ENCODE measurements at regions not wholly inside any gene's neighbourhood (a gene's known extent, or its start where the extent isn't known, plus 50 kb on each side); places are given as distances from the start of the nearest gene placed in this dataset.
"Not testable (repeated sequence)": the region's sequence is repeated elsewhere in the genome, so short reads cannot be mapped to it uniquely, and the experiment has no call there.

DNA sequence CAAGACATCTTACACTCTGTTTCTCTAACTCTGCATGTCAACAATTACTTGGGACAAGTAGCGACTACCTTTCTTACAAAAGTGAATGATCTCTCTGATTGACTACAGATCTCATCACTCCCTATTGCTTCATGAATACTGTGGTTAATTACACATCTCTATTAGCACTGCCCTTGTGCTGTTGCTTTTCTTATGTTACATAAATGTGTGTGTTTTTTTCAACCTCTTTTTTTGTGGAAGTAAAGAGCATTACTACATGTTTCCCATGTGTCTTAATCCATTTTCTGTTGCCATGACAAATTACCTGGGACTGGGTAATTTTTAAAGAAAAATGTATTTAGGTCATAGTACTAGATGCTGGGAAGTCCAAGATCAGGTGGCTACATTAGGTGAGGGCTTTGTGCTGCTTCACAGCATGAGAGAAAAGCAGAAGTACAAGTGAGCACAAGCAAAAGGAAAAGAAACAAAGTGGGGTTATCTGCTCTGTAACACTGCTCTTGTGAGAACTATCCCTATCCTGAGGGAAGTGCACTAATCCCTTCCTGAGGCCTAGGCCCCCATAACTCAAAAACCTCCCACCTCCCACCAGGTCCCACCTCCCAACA lies 298.2 kb upstream of the SATB1 start:
- ATAC-seq (no peak), DNase-seq (no peak)
- Mint-ChIP-seq H3K4me3 (no peak overlapping the region), H3K36me3 (ENCODE audit: insufficient read depth) (peaks cover 2% of the 10 kb centered on the region), H3K9me3 (peaks cover 5% of the 10 kb centered on the region), H3K27me3 (ENCODE audit: low read depth) (no peaks in the 10 kb centered on the region), H3K4me1 (ENCODE audit: low read depth) (peaks cover 71% of the 10 kb centered on the region)

DNA sequence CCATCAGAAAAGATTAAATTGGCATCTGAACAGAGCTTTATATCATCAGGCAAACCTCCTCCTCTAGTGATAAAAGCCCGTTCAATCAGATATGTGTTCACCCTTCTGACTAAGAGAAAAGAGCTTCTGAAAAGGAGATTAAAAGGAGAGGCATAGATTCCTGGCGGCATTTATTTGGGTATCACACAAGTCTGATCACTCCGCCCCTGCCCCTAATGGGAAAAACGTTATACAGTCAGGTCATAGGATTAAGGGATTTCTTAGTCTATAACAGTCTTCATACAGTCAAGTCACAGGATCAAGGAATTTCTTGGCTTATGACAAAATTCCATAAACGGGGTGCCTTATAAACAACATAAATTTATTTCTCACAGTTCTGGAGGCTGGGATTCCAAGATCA lies 295.4 kb upstream of the SATB1 start:
- Mint-ChIP-seq H3K36me3 (ENCODE audit: insufficient read depth) (peaks cover 4% of the 10 kb centered on the region), H3K4me1 (ENCODE audit: low read depth) (peaks cover 71% of the 10 kb centered on the region), H3K27me3 (ENCODE audit: low read depth) (no peaks in the 10 kb centered on the region), H3K4me3 (no peak overlapping the region), H3K9me3 (peaks cover 7% of the 10 kb centered on the region)
- ATAC-seq = no peak
- DNase-seq = no peak

DNA sequence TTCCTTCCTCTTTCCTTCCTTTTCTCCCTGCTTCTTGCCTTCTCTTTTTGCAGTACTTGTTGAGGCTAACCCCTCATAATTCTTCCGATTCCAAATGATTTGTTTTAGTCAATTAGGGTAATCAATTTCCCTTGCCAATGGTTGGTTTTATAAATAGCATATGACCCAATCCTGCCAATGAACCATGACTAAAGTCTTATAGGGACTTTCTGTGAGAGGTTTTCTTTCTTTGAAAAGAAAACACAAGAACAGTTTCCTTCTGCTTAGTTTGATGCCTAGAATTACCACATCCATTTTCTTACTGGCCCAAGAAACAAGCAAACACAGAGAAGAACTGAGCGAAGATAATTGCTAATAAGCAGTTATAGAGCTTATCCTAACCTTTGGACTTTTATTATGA lies 292.5 kb upstream of the SATB1 start:
- peaks cover 66% of the 10 kb centered on the region for H3K4me1 Mint-ChIP-seq (ENCODE audit: low read depth)
- H3K36me3 Mint-ChIP-seq (ENCODE audit: insufficient read depth) = peaks cover 4% of the 10 kb centered on the region
- no peak overlapping the region for H3K4me3 Mint-ChIP-seq
- ATAC-seq = peak; percentile 15 to 23
- no peaks in the 10 kb centered on the region for H3K27me3 Mint-ChIP-seq (ENCODE audit: low read depth)
- DNase-seq = no peak
- H3K9me3 Mint-ChIP-seq = peaks cover 7% of the 10 kb centered on the region

DNA sequence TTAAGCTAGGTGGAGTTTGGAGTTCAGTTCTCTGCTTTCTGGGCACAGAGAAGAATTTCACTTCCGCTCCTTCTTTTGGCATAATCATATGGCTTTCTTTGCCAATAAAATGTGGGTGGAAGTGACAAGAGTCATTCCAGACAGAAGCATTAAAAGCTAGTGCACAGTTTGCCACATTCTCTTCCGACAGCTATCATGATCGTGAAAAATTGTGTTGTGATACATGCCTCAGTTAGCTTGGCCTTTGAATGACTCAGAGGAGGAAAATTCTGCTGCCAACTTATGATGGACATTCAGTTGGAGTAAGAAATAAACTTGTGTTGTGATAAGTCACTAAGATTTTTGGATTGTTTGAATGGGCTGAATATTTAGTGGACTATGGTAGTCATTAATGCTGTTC lies 291.7 kb upstream of the SATB1 start:
- no peak overlapping the region for H3K4me3 Mint-ChIP-seq
- H3K27me3 Mint-ChIP-seq (ENCODE audit: low read depth) = no peaks in the 10 kb centered on the region
- DNase-seq = no peak
- H3K9me3 Mint-ChIP-seq = peaks cover 7% of the 10 kb centered on the region
- peaks cover 69% of the 10 kb centered on the region for H3K4me1 Mint-ChIP-seq (ENCODE audit: low read depth)
- H3K36me3 Mint-ChIP-seq (ENCODE audit: insufficient read depth) = peaks cover 4% of the 10 kb centered on the region
- no peak for ATAC-seq

DNA sequence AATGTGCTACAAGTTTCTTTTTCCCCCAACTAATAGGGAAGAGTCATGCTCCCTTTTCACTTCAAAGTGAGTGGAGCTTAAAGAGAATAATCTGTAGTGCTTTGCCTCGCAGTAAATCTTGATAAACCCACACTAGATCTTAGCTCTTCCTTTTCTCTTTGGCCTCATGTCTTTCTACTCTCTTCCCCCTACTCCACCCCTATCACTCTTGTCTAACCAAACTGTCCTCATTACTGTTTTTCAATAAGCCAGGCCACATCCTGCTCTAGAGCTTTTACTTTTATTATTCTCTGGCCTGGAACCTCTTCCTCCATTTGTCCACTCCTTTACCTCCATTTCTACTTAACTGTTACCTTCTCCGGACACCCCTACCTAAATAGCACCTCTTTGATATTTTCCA lies 291.0 kb upstream of the SATB1 start:
- Mint-ChIP-seq H3K4me3 (no peak overlapping the region), H3K4me1 (ENCODE audit: low read depth) (peaks cover 69% of the 10 kb centered on the region), H3K27me3 (ENCODE audit: low read depth) (no peaks in the 10 kb centered on the region), H3K9me3 (peaks cover 7% of the 10 kb centered on the region), H3K36me3 (ENCODE audit: insufficient read depth) (peaks cover 4% of the 10 kb centered on the region)
- ATAC-seq (no peak), DNase-seq (no peak)

DNA sequence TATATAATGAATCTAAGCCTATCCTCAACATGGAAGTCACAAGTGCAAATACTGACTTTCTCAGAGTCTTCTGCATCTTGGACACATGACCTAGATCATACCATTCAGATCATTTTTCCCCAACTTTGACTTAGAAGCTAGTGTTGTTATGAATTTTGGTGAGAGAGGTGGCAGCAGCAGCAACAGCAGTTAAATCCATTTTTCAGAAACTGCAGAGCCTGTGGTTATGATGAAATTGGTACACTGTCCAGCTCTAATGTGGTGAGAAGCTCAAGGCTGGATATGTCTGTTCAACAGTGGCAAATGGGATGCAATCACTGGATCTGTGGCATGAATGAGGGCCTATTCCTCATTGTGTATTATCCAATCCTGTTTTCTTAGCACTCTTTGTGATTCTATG lies 290.1 kb upstream of the SATB1 start:
- DNase-seq = no peak
- no peak for ATAC-seq
- no peak overlapping the region for H3K4me3 Mint-ChIP-seq
- peaks cover 7% of the 10 kb centered on the region for H3K9me3 Mint-ChIP-seq
- peaks cover 69% of the 10 kb centered on the region for H3K4me1 Mint-ChIP-seq (ENCODE audit: low read depth)
- peaks cover 4% of the 10 kb centered on the region for H3K36me3 Mint-ChIP-seq (ENCODE audit: insufficient read depth)
- H3K27me3 Mint-ChIP-seq (ENCODE audit: low read depth) = no peaks in the 10 kb centered on the region

DNA sequence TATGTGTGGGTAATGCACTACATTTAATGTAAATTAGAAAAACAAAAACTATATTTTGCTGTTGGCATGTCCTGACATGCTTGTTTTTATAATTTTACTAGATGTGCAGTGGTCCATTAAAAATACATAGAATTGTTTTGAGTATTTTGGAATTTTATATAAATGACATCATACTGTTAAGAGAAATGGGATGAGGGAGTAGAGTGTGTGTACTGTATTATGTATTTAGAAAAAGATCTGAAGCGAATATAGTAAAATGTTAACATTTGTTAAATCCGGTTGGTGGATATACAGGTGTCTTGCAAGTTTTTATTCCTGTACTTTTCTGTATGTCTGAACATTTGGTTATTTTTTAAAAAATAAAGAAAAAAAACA lies 288.4 kb upstream of the SATB1 start:
- H3K4me1 Mint-ChIP-seq (ENCODE audit: low read depth) = peaks cover 68% of the 10 kb centered on the region
- H3K36me3 Mint-ChIP-seq (ENCODE audit: insufficient read depth) = peaks cover 2% of the 10 kb centered on the region
- DNase-seq = no peak
- no peak for ATAC-seq
- no peak overlapping the region for H3K4me3 Mint-ChIP-seq
- no peaks in the 10 kb centered on the region for H3K27me3 Mint-ChIP-seq (ENCODE audit: low read depth)
- peaks cover 5% of the 10 kb centered on the region for H3K9me3 Mint-ChIP-seq

DNA sequence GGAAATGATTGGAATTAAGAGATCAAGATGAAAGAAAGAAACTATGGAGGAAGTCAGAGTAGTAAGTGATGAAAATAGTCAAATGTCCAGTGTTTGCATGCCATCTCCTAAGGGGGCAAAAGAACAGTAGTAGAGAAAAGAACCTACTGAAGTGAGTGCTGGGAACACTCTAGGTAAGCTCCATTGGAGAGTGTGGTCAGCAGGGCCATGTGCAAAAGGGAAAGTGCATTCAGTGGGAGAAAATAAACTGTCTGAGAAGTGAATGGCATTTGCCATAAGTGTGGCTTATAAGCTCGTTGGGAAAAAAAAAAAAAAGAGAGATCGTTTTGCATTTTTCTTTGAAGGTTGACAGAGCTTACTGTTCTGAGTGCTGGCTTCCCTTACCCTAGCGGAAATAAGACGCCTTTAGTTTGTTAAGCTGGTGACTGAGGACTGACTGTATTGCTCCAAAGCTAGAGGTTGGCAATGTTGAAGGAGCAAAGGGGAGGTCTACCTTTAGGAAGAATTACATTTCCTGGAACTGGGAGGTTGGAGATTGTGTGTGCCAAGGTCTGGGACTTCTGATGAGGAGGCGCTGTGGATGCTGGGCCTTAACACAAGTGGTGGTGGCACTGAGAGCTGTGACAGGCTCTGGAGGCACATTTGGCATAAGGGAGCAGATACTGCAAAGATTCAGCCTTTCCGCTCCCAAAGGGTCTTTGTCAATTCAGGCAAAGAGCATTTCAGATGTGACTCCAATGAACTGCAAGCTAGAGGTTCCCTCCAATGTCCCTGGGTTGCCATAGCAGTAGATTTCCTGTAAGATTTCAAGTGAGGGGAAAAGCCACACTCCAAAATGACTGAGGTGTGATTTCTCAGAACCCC lies 287.8 kb upstream of the SATB1 start:
- peaks cover 6% of the 10 kb centered on the region for H3K9me3 Mint-ChIP-seq
- peak; percentile 82 to 83 for ATAC-seq
- DNase-seq = no peak
- peak overlapping the region; percentile 26 for H3K4me3 Mint-ChIP-seq
- no peaks in the 10 kb centered on the region for H3K27me3 Mint-ChIP-seq (ENCODE audit: low read depth)
- peaks cover 63% of the 10 kb centered on the region for H3K4me1 Mint-ChIP-seq (ENCODE audit: low read depth)
- H3K36me3 Mint-ChIP-seq (ENCODE audit: insufficient read depth) = peaks cover 4% of the 10 kb centered on the region

DNA sequence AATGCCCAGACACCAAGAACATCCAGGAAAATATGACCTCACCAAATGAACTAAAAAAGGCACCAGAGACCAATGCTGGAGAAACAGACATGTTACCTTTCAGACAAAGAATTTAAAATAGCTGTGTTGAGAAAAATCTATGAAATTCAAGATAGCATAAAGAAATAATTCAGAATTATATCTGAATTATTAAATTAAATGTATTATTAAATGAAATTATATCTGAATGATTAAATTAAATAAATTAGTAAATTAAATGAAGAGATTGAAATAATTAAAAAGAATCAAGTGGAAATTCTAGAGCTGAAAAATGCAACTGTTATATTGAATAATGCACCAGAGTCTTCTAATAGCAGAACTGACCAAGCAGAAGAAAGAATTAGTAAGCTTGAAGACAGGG lies 279.2 kb upstream of the SATB1 start:
- Mint-ChIP-seq H3K27me3 (ENCODE audit: low read depth) (no peaks in the 10 kb centered on the region), H3K4me3 (no peak overlapping the region), H3K4me1 (ENCODE audit: low read depth) (peaks cover 3% of the 10 kb centered on the region)

DNA sequence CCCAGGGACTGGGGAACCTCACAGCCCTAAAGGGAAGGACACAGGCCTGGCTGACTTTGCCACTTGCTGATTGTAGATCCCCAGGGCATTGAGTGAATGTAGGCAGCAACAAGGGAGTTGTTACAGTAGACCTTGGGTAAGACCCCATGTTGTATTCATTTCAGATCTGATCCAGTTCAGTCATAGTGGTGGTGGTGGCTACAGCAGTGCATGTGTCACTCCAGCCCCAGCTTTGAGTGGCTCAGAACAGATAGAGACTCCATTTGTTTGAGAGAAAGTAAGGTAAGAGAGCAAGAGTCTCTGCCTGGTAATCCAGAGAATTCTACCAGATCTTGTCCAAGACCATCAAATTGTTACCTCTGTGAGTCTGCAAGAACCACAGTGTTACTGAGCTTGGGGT lies 278.7 kb upstream of the SATB1 start:
- Mint-ChIP-seq H3K36me3 (ENCODE audit: insufficient read depth) (peaks cover 8% of the 10 kb centered on the region), H3K4me3 (no peak overlapping the region), H3K9me3 (peaks cover 32% of the 10 kb centered on the region), H3K27me3 (ENCODE audit: low read depth) (no peaks in the 10 kb centered on the region), H3K4me1 (ENCODE audit: low read depth) (peaks cover 2% of the 10 kb centered on the region)
- ATAC-seq = peak; percentile 67 to 82
- no peak for DNase-seq

More for the DNA sequence above, 279.2 kb upstream of the SATB1 start:
- no peak for ATAC-seq
- peaks cover 8% of the 10 kb centered on the region for H3K36me3 Mint-ChIP-seq (ENCODE audit: insufficient read depth)
- H3K9me3 Mint-ChIP-seq = peaks cover 32% of the 10 kb centered on the region
- no peak for DNase-seq

DNA sequence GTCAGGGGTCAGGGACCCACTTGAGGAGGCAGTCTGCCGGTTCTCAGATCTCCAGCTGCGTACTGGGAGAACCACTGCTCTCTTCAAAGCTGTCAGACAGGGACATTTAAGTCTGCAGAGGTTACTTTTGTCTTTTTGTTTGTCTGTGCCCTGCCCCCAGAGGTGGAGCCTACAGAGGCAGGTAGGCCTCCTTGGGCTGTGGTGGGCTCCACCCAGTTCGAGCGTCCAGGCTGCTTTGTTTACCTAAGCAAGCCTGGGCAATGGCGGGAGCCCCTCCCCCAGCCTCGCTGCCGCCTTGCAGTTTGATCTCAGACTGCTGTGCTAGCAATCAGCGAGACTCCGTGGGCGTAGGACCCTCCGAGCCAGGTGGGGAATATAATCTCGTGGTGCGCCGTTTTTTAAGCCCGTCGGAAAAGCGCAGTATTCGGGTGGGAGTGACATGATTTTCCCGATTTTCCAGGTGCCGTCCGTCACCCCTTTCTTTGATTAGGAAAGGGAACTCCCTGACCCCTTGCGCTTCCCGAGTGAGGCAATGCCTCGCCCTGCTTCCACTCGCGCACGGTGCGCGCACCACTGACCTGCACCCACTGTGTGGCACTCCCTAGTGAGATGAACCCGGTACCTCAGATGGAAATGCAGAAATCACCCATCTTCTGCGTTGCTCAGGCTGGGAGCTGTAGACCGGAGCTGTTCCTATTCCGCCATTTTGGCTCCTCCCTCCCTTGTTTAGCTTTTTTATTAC lies 268.6 kb upstream of the SATB1 start:
- not testable (repeated sequence) for ATAC-seq; H3K36me3 Mint-ChIP-seq (ENCODE audit: insufficient read depth); H3K9me3 Mint-ChIP-seq; H3K27me3 Mint-ChIP-seq (ENCODE audit: low read depth); H3K4me1 Mint-ChIP-seq (ENCODE audit: low read depth); DNase-seq; H3K4me3 Mint-ChIP-seq

DNA sequence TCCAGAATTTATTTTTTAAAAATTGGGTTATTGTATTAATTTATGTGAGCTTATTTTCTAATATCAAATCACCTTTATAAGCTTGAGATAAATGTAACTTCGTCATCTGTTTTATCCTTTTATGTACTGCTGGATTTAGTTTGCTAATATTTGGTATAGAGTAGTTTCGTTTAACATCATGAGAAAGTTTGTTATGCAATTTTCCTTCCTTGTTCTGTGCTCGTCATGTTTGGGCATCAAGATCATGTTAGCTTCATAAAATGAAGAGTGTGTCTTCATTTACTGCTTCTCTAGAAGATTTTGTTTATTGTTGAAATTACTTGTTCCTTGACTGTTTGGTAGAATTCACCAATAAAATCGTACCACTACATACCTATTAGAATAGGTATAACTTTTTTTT lies 262.1 kb upstream of the SATB1 start:
- peaks cover 14% of the 10 kb centered on the region for H3K4me1 Mint-ChIP-seq (ENCODE audit: low read depth)
- H3K4me3 Mint-ChIP-seq = no peak overlapping the region
- peaks cover 6% of the 10 kb centered on the region for H3K9me3 Mint-ChIP-seq
- DNase-seq (no peak), ATAC-seq (no peak)
- H3K36me3 Mint-ChIP-seq (ENCODE audit: insufficient read depth) = peaks cover 1% of the 10 kb centered on the region
- no peaks in the 10 kb centered on the region for H3K27me3 Mint-ChIP-seq (ENCODE audit: low read depth)

DNA sequence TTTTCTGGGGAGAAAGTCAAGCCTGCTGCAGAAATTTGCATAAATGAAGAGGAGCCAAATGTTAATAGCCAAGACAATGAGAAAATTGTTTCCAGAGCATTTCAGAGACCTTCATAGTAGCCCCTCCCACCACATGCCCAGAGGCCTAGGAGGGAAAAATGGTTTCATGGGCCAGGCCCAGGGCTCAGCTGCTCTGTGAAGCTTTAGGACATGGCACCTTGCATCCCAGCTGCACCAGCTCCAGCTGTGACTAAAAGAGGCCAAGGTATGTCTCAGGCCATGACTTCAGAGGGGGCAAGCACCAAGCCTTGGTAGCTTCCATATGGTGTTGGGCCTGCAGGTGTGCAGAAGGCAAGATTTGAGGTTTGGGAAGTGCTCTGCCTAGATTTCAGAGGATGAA lies 258.8 kb upstream of the SATB1 start:
- H3K9me3 Mint-ChIP-seq = peaks cover 6% of the 10 kb centered on the region
- ATAC-seq (no peak), DNase-seq (no peak)
- peaks cover 42% of the 10 kb centered on the region for H3K4me1 Mint-ChIP-seq (ENCODE audit: low read depth)
- H3K36me3 Mint-ChIP-seq (ENCODE audit: insufficient read depth) = peaks cover 1% of the 10 kb centered on the region
- no peaks in the 10 kb centered on the region for H3K27me3 Mint-ChIP-seq (ENCODE audit: low read depth)
- H3K4me3 Mint-ChIP-seq = no peak overlapping the region

DNA sequence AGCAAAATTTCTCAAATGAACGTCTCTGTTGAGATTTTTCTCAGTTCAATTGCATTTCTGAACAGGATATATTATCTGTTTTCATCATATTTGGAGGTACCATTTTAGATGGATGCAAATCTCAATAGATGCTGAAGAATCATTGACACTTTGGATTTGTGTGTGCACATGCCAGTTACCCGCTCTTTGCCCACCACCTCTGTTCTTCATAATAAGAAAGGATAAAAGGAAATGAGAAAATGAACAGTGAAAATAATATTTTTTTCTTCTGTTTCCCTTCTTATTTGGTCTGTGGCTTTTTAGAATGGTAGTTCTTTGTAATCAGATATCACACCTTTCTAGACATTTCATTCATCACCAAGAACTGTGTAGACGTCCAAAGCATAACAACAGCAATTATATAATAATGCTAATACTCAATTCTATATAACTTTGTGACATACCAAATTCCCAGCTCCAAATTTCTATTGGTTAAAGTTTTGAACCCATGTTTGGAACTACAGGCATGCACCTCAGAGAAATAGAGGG lies 256.7 kb upstream of the SATB1 start:
- Mint-ChIP-seq H3K9me3 (peaks cover 6% of the 10 kb centered on the region), H3K4me1 (ENCODE audit: low read depth) (peaks cover 60% of the 10 kb centered on the region), H3K27me3 (ENCODE audit: low read depth) (no peaks in the 10 kb centered on the region), H3K36me3 (ENCODE audit: insufficient read depth) (no peaks in the 10 kb centered on the region), H3K4me3 (no peak overlapping the region)
- DNase-seq (no peak), ATAC-seq (peak in 1 of 2 donors; percentile 37)
